Neural progenitor cell (in vitro differentiated cells): ENCODE measurements at regions not wholly inside any gene's neighbourhood (a gene's known extent, or its start where the extent isn't known, plus 50 kb on each side); places are given as distances from the start of the nearest gene placed in this dataset.

Experiments used
- CTCF ChIP-seq: fragments of 200-600 bp; sonication (generic); IDR thresholded peaks from 2 replicates; pipeline ENCODE4 v1.5.1; 2017; ENCODE audit warnings: antibody characterized with exemption, mild to moderate bottlenecking
- EZH2 ChIP-seq: fragments of 200-600 bp; sonication (generic); IDR thresholded peaks from 2 replicates; pipeline ENCODE4 v1.6.1; 2017; ENCODE audit warnings: antibody characterized with exemption, mild to moderate bottlenecking, moderate library complexity
- EZH2phosphoT487 ChIP-seq: fragments of 200-600 bp; sonication (generic); IDR thresholded peaks from 2 replicates; pipeline ENCODE4 v1.6.1; 2017; ENCODE audit warnings: antibody characterized with exemption

- no peak for TF ChIP-seq CTCF
- no peak for TF ChIP-seq EZH2
- TF ChIP-seq EZH2phosphoT487, result no peak
These were observed 196.1 kb upstream of the FLRT2 start for GRCh38 chr14:85333841-85334240.
